ENCODE measurements at regions not wholly inside any gene's neighbourhood (a gene's known extent, or its start where the extent isn't known, plus 50 kb on each side); places are given as distances from the start of the nearest gene placed in this dataset.
"Not testable (repeated sequence)": the region's sequence is repeated elsewhere in the genome, so short reads cannot be mapped to it uniquely, and the experiment has no call there.

DNA sequence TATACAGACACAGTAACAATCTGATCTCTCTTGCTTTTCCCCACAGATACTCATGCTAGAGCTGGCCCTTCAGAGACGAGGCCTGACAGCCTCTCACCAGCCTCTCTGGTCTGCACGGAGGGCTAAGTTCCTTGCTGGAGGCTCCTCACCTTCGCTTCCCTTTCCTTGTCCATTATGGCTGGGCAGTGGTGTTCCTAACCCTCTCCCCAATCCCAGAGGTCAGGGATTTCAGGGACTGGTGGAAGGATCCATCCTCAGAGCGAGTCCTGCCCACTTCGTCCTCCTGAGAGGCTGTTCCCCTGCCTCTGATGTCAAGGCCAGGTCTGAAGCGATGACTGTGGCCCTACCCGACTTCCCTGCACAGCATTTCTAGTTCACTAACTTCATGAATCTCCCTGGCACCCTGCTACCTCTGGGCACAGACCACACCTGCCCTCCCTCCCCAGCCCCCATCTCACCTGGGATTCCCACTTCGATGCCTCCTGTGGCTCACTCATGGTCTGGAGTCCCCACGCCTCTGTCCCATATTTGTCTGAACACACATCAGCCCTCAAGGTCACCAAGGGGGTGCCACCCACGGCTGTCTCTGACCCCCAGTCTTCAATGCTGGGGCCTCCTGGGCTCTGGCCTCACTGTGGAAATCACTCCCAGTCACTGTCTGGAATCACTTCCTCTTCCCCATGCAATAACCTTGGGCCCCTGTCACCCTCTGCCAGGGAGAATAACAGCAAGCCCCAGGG is 124.9 kb upstream of the PRR20G start:
- DNase-seq, result no peak

DNA sequence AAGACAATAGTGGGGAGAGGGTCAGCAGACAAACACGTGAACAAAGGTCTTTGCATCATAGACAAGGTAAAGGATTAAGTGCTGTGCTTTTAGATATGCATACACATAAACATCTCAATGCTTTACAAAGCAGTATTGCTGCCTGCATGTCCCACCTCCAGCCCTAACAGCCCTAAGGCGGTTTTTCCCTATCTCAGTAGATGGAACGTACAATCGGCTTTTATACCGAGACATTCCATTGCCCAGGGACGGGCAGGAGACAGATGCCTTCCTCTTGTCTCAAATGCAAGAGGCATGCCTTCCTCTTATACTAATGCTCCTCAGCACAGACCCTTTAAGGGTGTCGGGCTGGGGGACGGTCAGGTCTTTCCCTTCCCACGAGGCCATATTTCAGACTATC is 124.0 kb upstream of the PRR20G start:
- not testable (repeated sequence) for DNase-seq

DNA sequence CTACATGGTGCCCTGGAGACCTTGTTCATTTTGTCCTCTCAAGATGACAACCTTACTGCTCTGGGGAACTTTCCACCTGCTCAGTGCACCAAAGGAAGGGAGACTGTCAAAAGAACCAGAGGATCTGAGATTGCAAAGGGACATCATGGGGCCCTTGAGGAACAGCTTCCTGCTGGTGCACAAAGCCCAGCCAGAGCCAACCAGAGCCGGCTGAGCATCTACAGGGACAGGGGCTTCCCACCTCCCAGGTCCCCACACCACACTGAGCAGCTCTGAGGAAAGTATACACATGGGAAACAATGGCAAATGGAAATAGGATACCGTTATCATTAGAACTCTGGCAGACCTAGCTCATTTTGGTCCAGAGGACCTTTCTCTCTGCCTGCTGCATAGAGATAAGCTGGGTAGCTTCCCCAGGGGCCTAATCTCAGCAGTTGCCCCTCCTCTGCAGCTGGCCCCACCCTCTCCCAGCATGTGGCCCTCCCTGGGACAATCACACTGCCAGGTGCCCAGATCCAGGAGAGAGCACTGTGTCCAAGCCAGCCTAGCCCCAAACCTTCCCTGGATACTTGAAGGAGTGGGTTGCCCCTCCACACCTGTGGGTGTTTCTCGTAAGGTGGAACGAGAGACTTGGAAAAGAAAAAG is 123.4 kb upstream of the PRR20G start:
- DNase-seq, result no peak

DNA sequence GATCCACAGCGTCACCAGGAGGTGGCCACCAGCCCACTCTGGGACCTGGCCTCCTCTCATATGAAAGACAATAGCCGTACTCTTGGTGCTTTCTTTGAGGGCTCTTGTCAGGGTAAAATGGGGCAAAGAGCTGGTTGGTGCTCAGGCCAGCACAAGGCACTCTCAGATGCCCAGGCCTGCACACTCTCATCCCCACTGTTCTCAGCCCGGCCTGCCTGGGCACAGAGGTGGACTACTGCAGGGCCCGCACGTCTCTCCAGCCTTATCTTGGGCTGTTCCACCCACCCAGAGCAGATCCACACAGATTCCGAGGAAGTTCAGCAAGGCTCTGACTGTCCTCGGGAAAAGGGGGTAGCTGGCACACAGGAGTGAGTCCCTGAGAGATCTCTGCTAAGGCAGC is 122.8 kb upstream of the PRR20G start:
- DNase-seq, result no peak

DNA sequence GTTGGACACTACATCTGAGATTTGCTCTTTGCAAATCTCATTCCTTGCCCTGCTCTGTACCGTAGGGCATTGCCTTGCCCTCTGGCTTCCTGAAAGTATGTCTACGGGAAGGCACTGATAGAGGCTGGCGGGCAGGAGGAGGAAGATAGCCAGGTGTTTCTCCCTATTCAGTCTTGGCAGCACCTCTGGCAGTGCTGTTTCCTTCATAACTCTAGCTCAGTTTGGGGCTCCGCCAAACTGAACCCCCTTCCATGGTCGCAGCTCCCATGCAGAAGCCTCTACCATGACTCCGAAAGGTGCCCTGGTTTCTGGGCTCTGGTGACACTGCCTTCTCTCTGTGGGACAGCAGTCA is 122.3 kb upstream of the PRR20G start:
- DNase-seq, result no peak

DNA sequence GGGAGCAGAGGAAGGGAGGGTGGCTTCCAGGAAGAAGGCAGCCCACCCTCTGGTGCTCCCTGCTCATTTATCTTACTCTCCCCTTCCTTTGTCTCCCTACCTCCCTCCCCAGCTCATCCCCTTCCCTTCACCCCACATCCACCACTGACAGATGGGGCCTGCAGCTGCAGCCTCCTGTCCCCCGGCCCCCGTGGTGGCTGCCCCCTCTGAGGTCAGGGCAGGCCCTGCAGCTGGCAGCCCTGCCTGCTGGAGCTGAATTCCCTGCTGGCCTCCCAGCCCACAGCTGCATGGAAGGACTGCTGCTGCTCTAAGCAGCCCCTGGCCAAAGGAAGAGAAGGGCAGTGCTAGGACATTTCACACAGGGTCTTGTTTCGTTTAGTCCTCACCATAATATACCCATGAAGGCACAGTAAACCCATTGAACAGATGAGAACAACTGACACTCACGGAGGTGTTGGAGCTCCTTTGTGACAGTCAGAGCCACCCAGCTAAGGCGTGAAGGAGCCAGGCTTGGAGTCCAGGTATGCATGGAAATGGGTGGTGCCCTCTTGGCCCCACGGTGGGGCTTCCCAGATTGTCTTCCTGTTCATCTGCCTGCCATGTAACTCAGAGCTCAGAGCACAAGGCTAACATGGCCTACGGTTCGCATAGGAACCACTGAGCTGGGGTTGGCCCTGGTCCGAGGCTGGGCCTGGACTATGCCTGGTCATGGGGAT is 121.7 kb upstream of the PRR20G start:
- no peak for DNase-seq

DNA sequence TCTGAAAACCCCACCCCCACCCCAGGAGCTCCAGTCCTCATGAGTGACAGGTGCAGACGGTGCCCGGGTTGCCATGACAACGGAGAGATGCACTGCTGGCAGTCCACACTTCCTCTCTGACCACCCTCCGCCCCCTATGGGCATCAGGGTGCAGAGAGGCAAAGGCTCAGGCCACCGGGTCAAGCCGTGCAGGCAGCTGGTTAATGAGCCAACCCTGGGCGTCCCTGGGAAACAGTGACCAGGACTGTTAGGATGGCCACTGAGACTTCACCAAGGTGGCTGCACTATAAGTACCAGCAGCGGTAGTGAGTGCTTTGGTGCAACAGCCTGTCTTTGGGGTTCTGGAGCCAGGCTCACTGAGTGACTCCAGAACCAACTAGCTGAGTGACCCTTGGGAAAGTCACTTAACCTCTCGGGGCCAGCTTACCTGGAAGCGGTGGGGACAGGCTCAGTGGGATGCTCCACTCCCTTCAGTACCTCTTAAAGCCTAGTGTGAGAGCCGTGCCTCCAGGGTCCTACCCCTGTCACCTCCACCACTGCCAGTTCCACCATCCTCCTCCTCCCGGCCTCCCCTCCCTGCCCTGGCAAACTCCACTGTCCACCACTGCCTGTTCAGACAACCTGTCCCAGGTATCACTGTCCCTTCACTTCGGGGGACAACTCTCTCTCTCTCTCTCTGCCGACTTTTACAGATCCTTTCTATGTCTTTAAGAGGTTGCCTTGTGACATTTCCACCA is 121.0 kb upstream of the PRR20G start:
- no peak for DNase-seq

DNA sequence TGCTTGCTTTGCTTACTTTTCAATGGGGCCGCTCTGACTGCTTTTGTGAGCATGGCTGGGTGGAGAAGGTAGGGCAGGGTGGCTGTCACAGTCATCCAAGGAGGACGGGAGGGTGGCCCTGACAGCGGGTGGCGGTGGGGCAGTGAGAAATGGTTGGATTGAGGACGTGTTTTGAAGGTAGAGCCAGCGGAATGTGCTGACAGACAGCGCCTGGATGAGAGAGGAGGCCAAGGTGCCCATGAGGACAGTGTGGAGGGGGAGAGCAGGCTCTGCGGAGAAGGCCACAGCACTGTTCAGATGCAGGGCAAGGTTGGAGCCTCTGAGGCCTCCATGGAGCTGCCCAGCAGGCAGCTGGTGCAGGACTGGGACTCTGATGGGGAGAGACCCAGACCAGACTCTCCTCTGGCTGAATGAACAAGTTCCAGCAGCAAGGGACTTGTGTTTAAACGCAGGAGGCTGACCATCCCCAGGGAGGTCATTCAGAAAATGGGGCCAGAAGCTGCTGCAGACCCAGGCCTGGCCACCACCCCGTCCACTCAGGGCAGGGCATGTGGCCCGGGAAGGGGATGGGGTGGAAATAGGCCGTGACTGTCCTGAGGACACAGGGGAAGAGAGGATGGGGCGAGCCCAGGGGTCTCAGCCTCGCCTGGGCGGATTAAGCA is 120.3 kb upstream of the PRR20G start:
- DNase-seq, result no peak

DNA sequence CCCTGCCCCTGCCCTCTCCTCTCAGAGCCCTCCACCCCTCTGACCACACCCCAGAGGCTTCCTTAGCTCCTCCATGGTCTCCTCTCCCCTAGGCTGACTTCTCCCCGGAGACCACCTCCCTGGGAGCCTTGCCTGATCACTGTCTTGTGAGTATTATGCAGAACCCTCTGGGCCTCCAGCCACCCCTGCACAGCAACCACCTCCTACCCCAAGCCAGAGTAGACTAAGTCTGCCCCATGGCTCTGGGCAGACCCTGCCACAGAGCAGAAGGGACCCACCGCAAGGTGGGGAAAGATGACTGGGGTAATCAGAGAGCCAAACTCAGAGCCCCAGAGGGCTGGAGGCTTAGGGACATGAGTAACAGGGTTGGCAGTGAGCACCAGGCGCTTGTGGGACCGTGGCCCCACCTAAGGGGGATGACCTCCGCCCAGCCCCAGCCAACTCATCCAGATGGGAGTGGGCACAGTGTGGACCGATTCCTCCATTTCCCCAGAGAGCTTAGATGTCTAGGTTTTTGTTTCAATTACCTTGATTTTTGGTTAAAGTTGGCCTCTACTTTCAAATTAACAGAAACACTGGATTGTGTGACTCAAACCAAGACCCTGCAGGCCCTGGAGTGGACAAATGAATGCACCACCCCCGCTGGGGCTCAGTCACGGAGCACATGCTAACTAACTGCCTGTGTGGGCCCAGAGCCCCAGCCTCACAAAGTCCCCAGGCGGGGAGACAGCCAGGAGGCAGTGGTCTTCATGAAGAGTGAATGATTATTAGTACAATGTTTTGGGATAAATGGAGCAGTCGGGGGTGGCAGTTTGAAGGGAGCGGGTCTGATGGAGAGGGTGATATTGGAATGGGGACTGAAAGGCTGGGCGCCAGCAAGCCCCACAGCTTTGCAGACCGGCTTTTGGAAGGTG is 119.4 kb upstream of the PRR20G start:
- no peak for DNase-seq

DNA sequence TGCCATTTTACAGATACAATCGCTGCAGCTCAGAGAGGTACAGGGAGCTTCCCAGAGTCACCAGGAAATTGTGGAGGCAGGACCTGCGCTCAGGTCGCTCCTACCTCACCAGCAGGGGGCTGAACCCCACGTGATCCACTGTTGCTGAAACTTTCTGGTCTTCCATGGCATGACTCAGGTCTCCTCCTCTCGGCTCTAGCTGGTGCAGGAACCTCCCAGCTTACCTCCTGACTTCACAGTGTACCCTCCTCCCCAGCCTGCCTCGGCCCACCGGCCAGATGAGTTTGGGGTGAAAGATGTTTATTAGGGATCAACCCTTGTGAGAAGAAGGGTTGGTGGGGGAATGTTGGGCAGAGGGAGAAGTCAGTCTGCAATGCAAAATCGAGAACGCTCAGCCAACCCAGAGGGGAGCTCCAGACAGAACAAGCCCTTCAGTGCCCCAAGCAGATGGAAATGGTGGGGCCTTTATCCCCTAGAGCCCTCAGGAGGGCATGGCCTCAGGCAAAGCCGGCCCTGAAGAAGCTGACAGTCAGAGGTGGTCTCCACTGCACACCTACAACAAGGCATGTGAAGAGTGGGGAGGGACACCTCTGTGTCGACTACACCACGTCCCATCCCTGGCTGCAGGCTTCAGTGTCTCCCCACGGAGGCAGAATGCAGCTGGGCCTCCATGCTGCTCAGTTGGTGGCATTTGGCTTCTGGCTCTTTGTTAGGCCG is 118.6 kb upstream of the PRR20G start:
- no peak for DNase-seq

DNA sequence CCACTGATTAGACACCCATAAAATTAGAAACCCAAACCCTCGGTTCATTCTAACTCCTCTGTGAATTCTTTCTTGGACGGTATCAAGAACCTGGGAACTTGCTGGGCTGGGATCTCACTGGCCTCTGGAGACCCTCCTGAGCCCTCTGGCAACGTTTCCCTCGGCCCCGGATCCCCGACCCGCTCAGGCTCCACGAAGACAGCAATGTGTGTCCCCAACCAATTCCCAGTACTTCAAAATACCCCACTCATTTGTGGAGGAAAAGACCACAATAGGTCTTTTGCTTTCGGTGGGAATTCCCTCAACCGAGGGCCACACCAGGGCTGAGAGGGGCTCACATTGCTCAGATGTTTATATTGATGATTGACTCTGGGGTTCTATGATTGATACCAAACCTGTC is 117.9 kb upstream of the PRR20G start:
- no peak for DNase-seq

DNA sequence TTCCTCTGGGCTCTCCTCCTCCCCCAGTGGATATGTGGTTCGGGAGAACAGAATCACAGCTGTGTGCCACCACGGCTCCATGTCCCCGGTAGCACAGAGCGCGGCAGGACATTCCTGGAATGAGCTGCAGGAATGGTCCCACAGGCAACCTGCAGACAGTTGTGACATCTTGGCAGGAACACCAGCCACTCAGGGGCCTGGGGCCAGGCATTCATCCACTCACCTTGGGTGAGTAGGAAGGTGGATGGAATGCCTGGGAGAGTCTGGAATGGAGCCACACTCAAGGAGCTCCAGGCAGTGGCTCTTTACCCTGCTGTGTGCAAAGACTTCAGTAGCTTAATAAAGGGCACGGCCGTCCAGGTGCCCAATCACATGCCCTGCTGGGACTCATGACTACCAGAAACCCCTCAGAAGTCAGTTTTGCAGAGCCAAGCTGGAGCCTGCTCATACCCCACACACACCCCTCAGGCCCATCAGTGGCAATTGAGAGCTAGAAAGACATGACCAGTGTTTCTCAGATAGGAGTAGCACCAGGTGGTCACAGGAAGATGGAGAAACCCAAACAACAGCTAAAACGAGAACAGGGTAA is 117.3 kb upstream of the PRR20G start:
- DNase-seq, result no peak

DNA sequence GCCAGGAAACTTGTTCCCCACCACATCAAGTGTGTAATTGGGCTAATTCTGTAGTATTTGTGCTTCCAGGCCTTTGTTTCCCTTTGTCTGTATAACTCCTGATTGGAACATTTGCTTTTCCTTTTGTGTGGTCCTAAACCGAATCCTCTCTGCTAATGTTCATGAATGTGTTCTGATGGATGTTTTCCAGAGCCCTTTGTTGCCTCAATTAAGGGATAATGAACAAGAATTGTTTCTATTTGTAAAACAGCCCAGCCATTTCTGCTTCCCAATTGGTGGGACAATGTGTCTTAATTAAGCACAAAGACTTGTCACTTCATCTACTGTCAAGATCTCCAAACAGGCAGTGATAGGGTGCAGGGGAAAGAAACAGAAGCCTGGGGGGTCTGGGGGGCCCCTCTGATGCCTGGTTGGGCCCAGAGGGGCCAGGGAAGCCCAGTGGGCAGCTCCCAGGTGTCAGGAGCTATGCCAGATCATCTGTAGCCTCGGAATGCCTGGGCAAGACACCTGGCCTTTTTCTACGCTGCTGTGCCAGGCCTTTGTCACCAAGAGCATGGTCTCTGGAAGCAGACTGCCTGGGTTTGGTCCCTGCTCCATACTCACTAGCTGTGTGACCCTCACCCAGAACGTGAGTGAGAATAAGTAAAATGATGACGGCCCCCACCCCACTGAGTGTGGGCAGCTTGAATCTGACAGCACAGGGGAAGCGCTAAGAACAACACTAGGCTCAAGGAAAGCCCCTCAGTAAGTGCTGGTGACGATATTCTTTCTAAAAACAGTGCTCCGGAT is 116.6 kb upstream of the PRR20G start:
- DNase-seq, result no peak

DNA sequence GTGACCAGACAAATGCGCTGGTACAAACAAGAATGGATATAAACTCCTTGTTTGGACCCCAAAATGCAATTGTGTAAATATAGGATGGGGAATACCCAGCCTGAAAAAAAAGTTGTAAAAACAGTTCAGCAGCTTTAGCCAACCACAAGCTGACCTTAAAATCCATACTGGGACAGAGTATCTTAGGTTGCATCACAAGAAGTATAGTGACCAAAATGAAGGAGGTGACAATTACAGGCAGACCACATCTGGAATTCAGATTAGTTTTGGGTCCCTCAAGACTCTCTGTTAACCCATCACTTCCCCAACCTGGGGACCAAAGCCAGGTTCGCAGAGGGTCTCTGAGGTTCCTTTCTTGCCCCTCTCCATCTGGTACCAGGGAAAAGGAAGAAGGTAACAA is 115.9 kb upstream of the PRR20G start:
- DNase-seq, result no peak

DNA sequence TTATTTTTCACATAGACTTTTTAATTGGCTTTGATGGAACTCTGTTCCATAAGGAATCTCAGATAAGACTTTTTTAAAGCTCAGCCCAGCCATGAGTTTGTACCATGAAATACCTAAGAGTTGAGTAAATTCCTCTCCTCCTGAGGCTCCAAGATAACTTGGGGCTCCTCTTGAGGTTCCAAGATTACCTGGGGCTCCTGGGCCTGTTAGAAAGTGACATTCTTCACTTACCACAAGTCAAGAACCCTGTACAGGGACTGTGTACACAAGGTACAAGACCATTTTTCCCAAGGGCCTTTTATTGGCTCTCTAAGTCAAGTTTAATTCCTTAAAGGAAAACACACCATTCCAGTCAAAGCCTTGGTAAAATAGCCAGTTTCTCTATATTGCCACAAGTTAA is 111.3 kb upstream of the PRR20G start:
- DNase-seq, result no peak

DNA sequence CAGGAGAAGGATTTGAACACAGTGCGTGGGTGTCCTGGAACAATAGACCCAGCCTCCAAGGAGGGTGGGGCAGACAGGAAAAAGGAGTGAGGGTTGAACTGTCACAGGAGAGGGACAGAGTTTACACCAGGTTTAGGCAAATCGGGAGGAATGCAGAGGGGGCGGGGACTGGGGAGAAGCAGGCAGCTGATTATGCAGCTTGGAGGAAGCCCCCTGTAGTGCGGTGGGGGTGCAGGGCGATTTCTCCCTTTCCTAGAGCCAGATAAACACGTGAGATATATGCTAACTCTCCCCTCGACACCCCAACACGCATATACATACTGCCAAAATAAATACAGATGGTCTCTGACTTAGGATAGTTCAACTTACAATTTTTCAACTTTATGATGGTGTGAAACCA is 108.6 kb upstream of the PRR20G start:
- DNase-seq, result no peak

DNA sequence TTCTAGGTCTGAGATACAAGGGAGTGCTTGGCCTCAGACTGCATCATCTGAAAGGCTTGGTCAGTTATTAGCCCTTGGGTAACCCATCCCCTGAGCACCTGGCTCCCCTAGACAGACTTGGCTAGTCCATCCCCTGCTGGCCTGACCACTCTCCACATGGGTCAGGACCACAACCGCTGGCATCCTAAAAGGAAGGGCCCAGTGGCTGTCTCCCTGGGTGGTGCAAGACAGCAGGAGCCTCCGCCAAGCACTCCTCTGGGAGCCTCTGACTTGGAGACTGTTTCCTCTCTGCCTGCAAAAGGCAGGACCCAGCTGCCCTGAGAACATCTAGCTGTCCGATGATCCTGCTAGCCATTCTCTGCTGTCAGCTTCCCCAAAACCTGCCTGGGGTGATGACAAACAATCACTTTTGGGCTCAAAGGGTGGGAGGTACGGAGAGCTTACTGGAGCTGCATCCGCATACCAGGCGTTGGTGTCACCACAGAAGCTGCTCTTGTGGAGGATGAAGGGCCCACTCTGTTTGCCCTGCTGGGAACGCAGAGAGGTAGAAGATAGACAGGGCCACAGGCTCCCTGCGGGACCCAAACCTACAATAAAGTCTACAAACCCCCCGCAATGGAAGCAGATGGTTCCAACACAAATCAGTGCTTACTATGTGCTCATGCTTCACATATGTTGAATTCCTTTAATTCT is 108.0 kb upstream of the PRR20G start:
- no peak for DNase-seq

DNA sequence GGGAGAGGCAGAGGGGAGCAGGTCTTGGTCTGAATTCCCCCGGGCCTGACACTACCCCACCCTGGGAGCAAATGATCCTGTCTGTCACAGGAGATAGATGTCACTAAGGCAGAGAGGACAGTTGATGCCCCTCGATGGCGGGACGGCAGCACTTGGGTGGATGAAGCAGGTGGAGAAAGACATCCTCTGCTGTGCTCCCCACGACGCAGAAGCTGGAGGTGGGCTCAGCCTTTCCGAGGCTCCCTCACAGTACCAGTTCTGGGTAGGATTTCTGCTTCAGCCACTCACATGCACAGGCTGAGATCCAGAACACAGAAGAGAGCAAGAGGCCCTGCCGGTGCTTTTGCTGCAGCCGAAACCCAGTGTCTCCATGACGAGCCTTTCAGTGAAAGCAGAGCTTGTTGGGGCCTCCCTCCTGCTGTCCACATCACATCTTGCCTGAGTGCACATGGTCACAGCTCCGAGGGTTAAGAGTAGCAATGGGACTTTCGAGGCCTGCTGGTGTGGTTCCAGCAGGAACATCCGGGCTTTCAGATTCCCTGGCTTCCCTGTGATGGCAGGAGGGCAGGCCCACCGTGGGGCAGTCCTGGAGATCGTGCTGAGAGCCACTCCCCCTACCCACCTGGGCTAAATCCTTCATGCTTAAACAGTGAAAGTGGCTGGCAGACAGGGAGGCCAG is 107.3 kb upstream of the PRR20G start:
- no peak for DNase-seq

DNA sequence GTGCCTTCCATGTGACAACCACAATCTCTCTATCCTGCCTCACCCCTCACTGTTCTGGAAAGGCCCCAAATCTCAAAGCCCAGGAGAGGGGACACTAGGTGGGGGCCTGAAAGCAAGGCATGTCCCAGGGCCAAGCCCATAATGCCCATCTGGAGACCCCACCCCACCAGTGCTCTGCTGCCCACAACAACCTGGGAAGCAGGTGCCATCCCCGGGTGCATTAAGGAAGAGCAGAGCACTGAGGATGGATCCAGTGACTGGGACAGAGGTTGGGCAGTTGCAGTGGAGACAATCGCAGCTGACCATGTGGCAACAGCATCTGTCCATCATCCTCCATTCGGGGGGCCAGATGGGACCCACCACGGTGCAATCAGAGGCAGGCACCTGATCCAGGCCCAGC is 106.2 kb upstream of the PRR20G start:
- DNase-seq, result no peak
